Neural progenitor cell (in vitro differentiated cells): ENCODE measurements at regions not wholly inside any gene's neighbourhood (a gene's known extent, or its start where the extent isn't known, plus 50 kb on each side); places are given as distances from the start of the nearest gene placed in this dataset.

Experiments used
- DNase-seq: peaks from one replicate; pipeline ENCODE4 v3.0.0-alpha.2; 2016; ENCODE audit warnings: low spot score
- H2AFZ ChIP-seq: fragments of 200-600 bp; sonication (generic); replicated peaks from 2 replicates; pipeline ENCODE4 v1.6.1; 2016; ENCODE audit warnings: antibody characterized with exemption
- H3F3A ChIP-seq: fragments of 200-600 bp; sonication (generic); 2 replicates; pipeline ENCODE4 v1.6.1; 2016; ENCODE audit warnings: antibody characterized with exemption, low read depth
- H3K27ac ChIP-seq: fragments of 200-600 bp; sonication (generic); 2 replicates; pipeline ENCODE4 v1.5.1; 2016; ENCODE audit warnings: mild to moderate bottlenecking
- H3K27me3 ChIP-seq: fragments of 200-600 bp; sonication (generic); 2 replicates; pipeline ENCODE4 v1.6.1; 2016; ENCODE audit warnings: mild to moderate bottlenecking, moderate library complexity
- H3K36me3 ChIP-seq: fragments of 200-600 bp; sonication (generic); 2 replicates; pipeline ENCODE4 v1.5.1; 2016
- H3K4me1 ChIP-seq: fragments of 200-600 bp; sonication (generic); 2 replicates; pipeline ENCODE4 v1.6.1; 2016; ENCODE audit warnings: mixed run types
- H3K4me2 ChIP-seq: fragments of 200-600 bp; sonication (generic); 2 replicates; pipeline ENCODE4 v1.6.1; 2016
- H3K4me3 ChIP-seq: fragments of 200-600 bp; sonication (generic); 2 replicates; pipeline ENCODE4 v1.5.1; 2016
- H3K79me2 ChIP-seq: fragments of 200-600 bp; sonication (generic); 2 replicates; pipeline ENCODE4 v1.6.1; 2016; ENCODE audit warnings: low read depth
- H3K9ac ChIP-seq: fragments of 200-600 bp; sonication (generic); 2 replicates; pipeline ENCODE4 v1.6.1; 2016
- H3K9me3 ChIP-seq: fragments of 200-600 bp; sonication (generic); 2 replicates; pipeline ENCODE4 v1.5.1; 2016; ENCODE audit warnings: low read depth
- H4K20me1 ChIP-seq: fragments of 200-600 bp; sonication (generic); 2 replicates; pipeline ENCODE4 v1.6.1; 2016; ENCODE audit warnings: low read depth
- H3K27ac Mint-ChIP-seq: 3 replicates; pipeline ENCODE4 v1.8.0; 2021; ENCODE audit warnings: mixed read lengths
- H3K27me3 Mint-ChIP-seq: 2 replicates; pipeline ENCODE4 v1.8.0; 2022; ENCODE audit warnings: low read depth, mild to moderate bottlenecking, inconsistent platforms, moderate library complexity, mixed read lengths; ENCODE audit not compliant: insufficient read depth
- H3K36me3 Mint-ChIP-seq: 3 replicates; pipeline ENCODE4 v1.8.0; 2021; ENCODE audit warnings: mixed read lengths
- H3K4me1 Mint-ChIP-seq: 3 replicates; pipeline ENCODE4 v1.8.0; 2021; ENCODE audit warnings: mixed read lengths
- H3K4me3 Mint-ChIP-seq: 3 replicates; pipeline ENCODE4 v1.8.0; 2021; ENCODE audit warnings: mild to moderate bottlenecking, moderate library complexity, mixed read lengths
- H3K9me3 Mint-ChIP-seq: 3 replicates; pipeline ENCODE4 v1.8.0; 2020; ENCODE audit warnings: mixed read lengths
- CTCF ChIP-seq: fragments of 200-600 bp; sonication (generic); IDR thresholded peaks from 2 replicates; pipeline ENCODE4 v1.5.1; 2017; ENCODE audit warnings: antibody characterized with exemption, mild to moderate bottlenecking
- EZH2 ChIP-seq: fragments of 200-600 bp; sonication (generic); IDR thresholded peaks from 2 replicates; pipeline ENCODE4 v1.6.1; 2017; ENCODE audit warnings: antibody characterized with exemption, mild to moderate bottlenecking, moderate library complexity
- EZH2phosphoT487 ChIP-seq: fragments of 200-600 bp; sonication (generic); IDR thresholded peaks from 2 replicates; pipeline ENCODE4 v1.6.1; 2017; ENCODE audit warnings: antibody characterized with exemption

GRCh38 chr17:33674685-33675084 is 381.6 kb upstream of the ASIC2 start:
- H3K27ac Mint-ChIP-seq, result no peak overlapping the region

GRCh38 chr17:33676444-33676843 is 383.3 kb upstream of the ASIC2 start:
- Histone ChIP-seq H3K4me1 (no peaks in the 10 kb centered on the region), H3K4me2 (no peak overlapping the region), H2AFZ (no peak overlapping the region), H3K27ac (no peak overlapping the region), H3K36me3 (no peaks in the 10 kb centered on the region), H4K20me1 (no peaks in the 10 kb centered on the region), H3K9ac (no peak overlapping the region), H3K4me3 (no peak overlapping the region), H3K9me3 (no peaks in the 10 kb centered on the region), H3K79me2 (no peaks in the 10 kb centered on the region), H3K27me3 (no peaks in the 10 kb centered on the region), H3F3A (no peaks in the 10 kb centered on the region)
- Mint-ChIP-seq H3K4me1 (no peaks in the 10 kb centered on the region), H3K36me3 (no peaks in the 10 kb centered on the region), H3K4me3 (no peak overlapping the region), H3K27ac (no peak overlapping the region), H3K27me3 (peaks cover 3% of the 10 kb centered on the region), H3K9me3 (no peaks in the 10 kb centered on the region)
- TF ChIP-seq CTCF (no peak), EZH2phosphoT487 (no peak), EZH2 (no peak)
- DNase-seq, result no peak

More at GRCh38 chr17:33674685-33675084, 381.6 kb upstream of the ASIC2 start:
- Histone ChIP-seq H4K20me1 (no peaks in the 10 kb centered on the region), H3K4me3 (no peak overlapping the region), H3K36me3 (no peaks in the 10 kb centered on the region), H3F3A (no peaks in the 10 kb centered on the region), H3K9me3 (no peaks in the 10 kb centered on the region), H3K4me2 (no peak overlapping the region), H2AFZ (no peak overlapping the region), H3K27ac (no peak overlapping the region), H3K9ac (no peak overlapping the region), H3K27me3 (no peaks in the 10 kb centered on the region), H3K4me1 (no peaks in the 10 kb centered on the region), H3K79me2 (no peaks in the 10 kb centered on the region)
- no peak overlapping the region for H3K4me3 Mint-ChIP-seq
- no peaks in the 10 kb centered on the region for H3K4me1 Mint-ChIP-seq
- H3K9me3 Mint-ChIP-seq, result no peaks in the 10 kb centered on the region
- no peaks in the 10 kb centered on the region for H3K36me3 Mint-ChIP-seq
- TF ChIP-seq EZH2phosphoT487 (no peak), CTCF (peak; percentile 76)
- DNase-seq, result peak; percentile 73
- peaks cover 3% of the 10 kb centered on the region for H3K27me3 Mint-ChIP-seq

GRCh38 chr17:33679595-33679994 is 386.5 kb upstream of the ASIC2 start:
- no peaks in the 10 kb centered on the region for H3K4me1 ChIP-seq
- no peaks in the 10 kb centered on the region for H3K27me3 Mint-ChIP-seq
- H3K36me3 ChIP-seq, result no peaks in the 10 kb centered on the region
- H3K4me2 ChIP-seq, result no peak overlapping the region
- H3K27ac ChIP-seq, result no peak overlapping the region
- no peaks in the 10 kb centered on the region for H3F3A ChIP-seq
- TF ChIP-seq EZH2 (no peak), EZH2phosphoT487 (no peak), CTCF (no peak)
- no peaks in the 10 kb centered on the region for H3K9me3 ChIP-seq
- no peaks in the 10 kb centered on the region for H4K20me1 ChIP-seq
- no peak overlapping the region for H2AFZ ChIP-seq
- H3K4me3 Mint-ChIP-seq, result no peak overlapping the region
- H3K9me3 Mint-ChIP-seq, result no peaks in the 10 kb centered on the region
- no peak for DNase-seq
- no peaks in the 10 kb centered on the region for H3K36me3 Mint-ChIP-seq
- H3K4me1 Mint-ChIP-seq, result no peaks in the 10 kb centered on the region
- no peaks in the 10 kb centered on the region for H3K27me3 ChIP-seq
- no peaks in the 10 kb centered on the region for H3K79me2 ChIP-seq
- no peak overlapping the region for H3K9ac ChIP-seq
- no peak overlapping the region for H3K27ac Mint-ChIP-seq
- no peak overlapping the region for H3K4me3 ChIP-seq

- H3K9me3 ChIP-seq, result no peaks in the 10 kb centered on the region
- no peaks in the 10 kb centered on the region for H3K4me1 ChIP-seq
- Mint-ChIP-seq H3K27ac (no peak overlapping the region), H3K27me3 (no peaks in the 10 kb centered on the region), H3K9me3 (no peaks in the 10 kb centered on the region), H3K36me3 (no peaks in the 10 kb centered on the region), H3K4me1 (peaks cover 5% of the 10 kb centered on the region), H3K4me3 (no peak overlapping the region)
- H3K79me2 ChIP-seq, result no peaks in the 10 kb centered on the region
- no peaks in the 10 kb centered on the region for H3K27me3 ChIP-seq
- H4K20me1 ChIP-seq, result no peaks in the 10 kb centered on the region
- H3K4me2 ChIP-seq, result no peak overlapping the region
- H3K27ac ChIP-seq, result no peak overlapping the region
- H3K4me3 ChIP-seq, result no peak overlapping the region
- no peaks in the 10 kb centered on the region for H3F3A ChIP-seq
- no peak for TF ChIP-seq EZH2phosphoT487
- no peak for TF ChIP-seq EZH2
- no peak for TF ChIP-seq CTCF
- H3K36me3 ChIP-seq, result no peaks in the 10 kb centered on the region
- DNase-seq, result no peak
- H3K9ac ChIP-seq, result no peak overlapping the region
- H2AFZ ChIP-seq, result peak overlapping the region; percentile 37
Measured at GRCh38 chr17:33680472-33680871, 387.4 kb upstream of the ASIC2 start.
